HUDEP-2 (cell line): ENCODE measurements at regions not wholly inside any gene's neighbourhood (a gene's known extent, or its start where the extent isn't known, plus 50 kb on each side); places are given as distances from the start of the nearest gene placed in this dataset.

Experiments used
- DNase-seq, 76 experiments: peaks; one replicate each; lab custom pipeline; 2025; ENCODE audit not compliant: unreplicated experiment in 76 of 76; lab: John Stamatoyannopoulos, UW

- DNase-seq, result no peak
Measured at GRCh38 chr3:72698154-72698917, 149.9 kb downstream of the SHQ1 start.

GRCh38 chr3:72697717-72698116 lies 150.5 kb downstream of the SHQ1 start:
- no peak for DNase-seq

- DNase-seq, result no peak
Measured at GRCh38 chr3:72696815-72697214, 151.4 kb downstream of the SHQ1 start.

- no peak for DNase-seq
Measured at GRCh38 chr3:72694398-72694797, 153.8 kb downstream of the SHQ1 start.

- no peak for DNase-seq
Measured at GRCh38 chr3:72692990-72693389, 155.3 kb downstream of the SHQ1 start.

GRCh38 chr3:72690629-72691028 lies 157.6 kb downstream of the SHQ1 start:
- DNase-seq, result no peak

- DNase-seq, result no peak
Measured at GRCh38 chr3:72682936-72683452, 165.3 kb downstream of the SHQ1 start.

- DNase-seq, result no peak
Measured at GRCh38 chr3:72681598-72681997, 166.6 kb downstream of the SHQ1 start.

GRCh38 chr3:72680766-72681165 lies 167.5 kb downstream of the SHQ1 start:
- no peak for DNase-seq

GRCh38 chr3:72679540-72680198 lies 168.6 kb downstream of the SHQ1 start:
- DNase-seq, result no peak

- no peak for DNase-seq
Measured at GRCh38 chr3:72678867-72679266, 169.4 kb downstream of the SHQ1 start.

GRCh38 chr3:72678380-72678779 lies 169.9 kb downstream of the SHQ1 start:
- no peak for DNase-seq

- no peak for DNase-seq
Measured at GRCh38 chr3:72675243-72675642, 173.0 kb downstream of the SHQ1 start.

- DNase-seq, result no peak
Measured at GRCh38 chr3:72673011-72673771, 175.1 kb downstream of the SHQ1 start.

- DNase-seq, result no peak
Measured at GRCh38 chr3:72669224-72669623, 179.0 kb downstream of the SHQ1 start.

- no peak for DNase-seq
Measured at GRCh38 chr3:72666447-72666755, 181.8 kb downstream of the SHQ1 start.

GRCh38 chr3:72665701-72666446 lies 182.4 kb downstream of the SHQ1 start:
- DNase-seq, result peak in 36 of 76 experiments; percentile 5 to 61 (median 26)

GRCh38 chr3:72665103-72665502 lies 183.1 kb downstream of the SHQ1 start:
- no peak for DNase-seq

- DNase-seq, result no peak
Measured at GRCh38 chr3:72664184-72664975, 183.9 kb downstream of the SHQ1 start.

- no peak for DNase-seq
Measured at GRCh38 chr3:72663429-72663828, 184.8 kb downstream of the SHQ1 start.
